ENCODE measurements at regions not wholly inside any gene's neighbourhood (a gene's known extent, or its start where the extent isn't known, plus 50 kb on each side); places are given as distances from the start of the nearest gene placed in this dataset.
"Not testable (repeated sequence)": the region's sequence is repeated elsewhere in the genome, so short reads cannot be mapped to it uniquely, and the experiment has no call there.

DNA sequence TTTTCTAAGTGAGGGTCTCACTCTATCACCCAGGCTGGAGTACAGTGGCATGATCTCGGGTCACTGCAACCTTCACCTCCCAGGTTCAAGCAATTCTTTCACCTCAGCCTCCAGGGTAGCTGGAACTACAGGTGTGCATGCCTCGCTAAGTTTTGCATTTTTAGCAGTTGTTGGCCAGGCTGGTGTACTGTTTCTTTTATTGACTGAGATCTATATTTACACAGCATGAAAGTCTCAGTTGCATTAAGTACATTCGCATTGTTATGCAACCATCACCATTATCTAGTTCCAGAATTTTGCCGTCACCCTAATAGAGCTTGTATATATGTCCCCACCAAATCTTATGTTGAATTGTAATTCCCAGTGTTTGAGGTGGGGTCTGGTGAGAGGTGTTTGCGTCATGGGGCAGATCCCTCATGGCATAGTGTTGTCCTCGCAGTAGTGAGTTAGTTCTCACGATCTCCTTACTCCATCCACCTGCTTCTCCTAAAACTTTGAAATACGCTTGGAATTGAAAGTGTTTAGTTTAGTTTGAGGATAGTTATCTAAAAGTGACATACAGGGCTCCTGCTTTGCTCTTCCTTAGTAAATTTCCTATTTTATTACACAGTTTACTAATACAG lies 101.3 kb downstream of the SYT15B start:
- TF ChIP-seq POLR2A (IDR thresholded peaks at IDR 0.05; ENCODE audit: low read depth, low read length); POLR2AphosphoS5 (IDR thresholded peaks at IDR 0.05; ENCODE audit: low read depth, low read length); PAX5 (IDR thresholded peaks at IDR 0.05; ENCODE audit: insufficient read depth, low read length, severe bottlenecking); SPI1 (IDR thresholded peaks at IDR 0.05; ENCODE audit: low read depth, low read length): not testable (repeated sequence)

All from GM12891 (cell line).